Hepatocyte (in vitro differentiated cells): ENCODE measurements at regions not wholly inside any gene's neighbourhood (a gene's known extent, or its start where the extent isn't known, plus 50 kb on each side); places are given as distances from the start of the nearest gene placed in this dataset.

Source experiments
- EZH2 ChIP-seq: fragments of 200-600 bp; sonication (generic); IDR thresholded peaks from 2 replicates; pipeline ENCODE4 v1.6.1; 2016; ENCODE audit warnings: antibody characterized with exemption, mild to moderate bottlenecking, borderline replicate concordance
- TF ChIP-seq, protein P1 (sequence below): fragments of 200-600 bp; sonication (generic); IDR thresholded peaks from 2 replicates; pipeline ENCODE4 v1.5.1; 2016; ENCODE audit warnings: antibody characterized with exemption, mild to moderate bottlenecking; ENCODE audit not compliant: poor library complexity

DNA sequence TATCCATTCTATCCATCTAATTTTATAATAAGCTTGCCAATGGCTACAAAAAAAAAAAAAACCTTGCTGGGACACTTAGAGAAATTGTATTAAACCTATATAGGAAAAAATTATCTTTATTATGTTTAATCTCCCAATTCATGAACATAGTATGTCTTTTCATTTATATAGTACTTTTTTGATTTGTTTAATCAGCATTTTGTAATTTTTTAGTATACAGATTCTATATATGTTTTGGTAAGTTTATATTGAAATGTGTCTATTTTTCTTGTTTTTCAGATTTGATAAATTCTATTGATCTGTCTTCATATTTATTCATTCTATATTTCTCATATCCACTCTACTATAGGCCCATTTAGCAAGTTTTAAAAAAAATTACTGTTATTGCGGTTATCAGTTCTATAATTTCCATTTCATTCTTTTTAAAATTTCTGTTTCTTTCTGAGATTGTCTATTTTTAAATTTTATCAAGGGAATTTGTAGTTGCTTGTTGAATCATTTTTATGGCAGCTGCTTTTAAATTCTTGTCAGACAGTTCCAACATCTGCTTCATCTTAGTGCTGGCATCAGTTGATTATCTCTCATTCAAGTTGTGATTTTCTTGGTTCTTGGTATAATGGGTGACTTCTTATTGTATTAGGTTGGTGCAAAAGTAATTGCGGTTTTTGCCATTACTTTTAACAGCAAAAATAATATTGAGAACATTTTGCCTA lies 170.1 kb upstream of the S1PR3 start:
- no peak for TF ChIP-seq EZH2
- TF ChIP-seq, protein P1, sequence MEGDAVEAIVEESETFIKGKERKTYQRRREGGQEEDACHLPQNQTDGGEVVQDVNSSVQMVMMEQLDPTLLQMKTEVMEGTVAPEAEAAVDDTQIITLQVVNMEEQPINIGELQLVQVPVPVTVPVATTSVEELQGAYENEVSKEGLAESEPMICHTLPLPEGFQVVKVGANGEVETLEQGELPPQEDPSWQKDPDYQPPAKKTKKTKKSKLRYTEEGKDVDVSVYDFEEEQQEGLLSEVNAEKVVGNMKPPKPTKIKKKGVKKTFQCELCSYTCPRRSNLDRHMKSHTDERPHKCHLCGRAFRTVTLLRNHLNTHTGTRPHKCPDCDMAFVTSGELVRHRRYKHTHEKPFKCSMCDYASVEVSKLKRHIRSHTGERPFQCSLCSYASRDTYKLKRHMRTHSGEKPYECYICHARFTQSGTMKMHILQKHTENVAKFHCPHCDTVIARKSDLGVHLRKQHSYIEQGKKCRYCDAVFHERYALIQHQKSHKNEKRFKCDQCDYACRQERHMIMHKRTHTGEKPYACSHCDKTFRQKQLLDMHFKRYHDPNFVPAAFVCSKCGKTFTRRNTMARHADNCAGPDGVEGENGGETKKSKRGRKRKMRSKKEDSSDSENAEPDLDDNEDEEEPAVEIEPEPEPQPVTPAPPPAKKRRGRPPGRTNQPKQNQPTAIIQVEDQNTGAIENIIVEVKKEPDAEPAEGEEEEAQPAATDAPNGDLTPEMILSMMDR: no peak
